H1 (cell line): ENCODE measurements at regions not wholly inside any gene's neighbourhood (a gene's known extent, or its start where the extent isn't known, plus 50 kb on each side); places are given as distances from the start of the nearest gene placed in this dataset.

Experiments used
- CTCF ChIA-PET: fragments of 300-600 bp; sonication (Branson Sonifier 250); formaldehyde crosslinking; loops from one replicate; lab custom pipeline; 2021; ENCODE audit not compliant: partially characterized antibody; lab: Charles Lee
- POLR2A ChIA-PET: fragments of 300-600 bp; sonication (Branson Sonifier 250); formaldehyde crosslinking; loops from one replicate; lab custom pipeline; 2021; ENCODE audit warnings: inconsistent platforms; ENCODE audit not compliant: partially characterized antibody; lab: Charles Lee
- DNase-seq, 2 experiments: peaks; one replicate each; pipeline versions ENCODE4 v3.0.0 to v3.0.0-alpha.2; 2010 to 2022; ENCODE audit warnings: low spot score in 2 of 2, low read depth in 1 of 2, mixed read lengths in 1 of 2
- FAIRE-seq: peaks from 2 replicates; lab custom pipeline; 2011; peaks lifted over from hg19 to GRCh38; lab: Jason Lieb, UNC
- H2AFZ ChIP-seq: 2 replicates; pipeline ENCODE4 v1.8.1; 2012; ENCODE audit warnings: low read length, inconsistent platforms
- H2AK5ac ChIP-seq: 2 replicates; pipeline ENCODE4 v1.6.1; 2013; ENCODE audit warnings: low read depth, low read length
- H2BK120ac ChIP-seq: replicated peaks from 2 replicates; pipeline ENCODE3; 2013; ENCODE audit warnings: low read depth, low read length, inconsistent platforms
- H2BK12ac ChIP-seq: 2 replicates; pipeline ENCODE4 v1.6.1; 2013; ENCODE audit warnings: low read depth, low read length
- H2BK15ac ChIP-seq: 2 replicates; pipeline ENCODE4 v1.6.1; 2013; ENCODE audit warnings: low read length
- H2BK20ac ChIP-seq: 2 replicates; pipeline ENCODE4 v1.6.1; 2013; ENCODE audit warnings: low read length
- H2BK5ac ChIP-seq: 2 replicates; pipeline ENCODE4 v1.6.1; 2013; ENCODE audit warnings: low read depth, low read length
- H3K14ac ChIP-seq: 2 replicates; pipeline ENCODE4 v1.6.1; 2013; ENCODE audit warnings: inconsistent platforms; ENCODE audit not compliant: insufficient read length
- H3K18ac ChIP-seq: 2 replicates; pipeline ENCODE4 v1.6.1; 2013; ENCODE audit warnings: low read length; ENCODE audit errors: extremely low read depth
- H3K23ac ChIP-seq: 2 replicates; pipeline ENCODE4 v1.6.1; 2013; ENCODE audit warnings: inconsistent platforms; ENCODE audit not compliant: insufficient read length
- H3K23me2 ChIP-seq: 2 replicates; pipeline ENCODE4 v1.6.1; 2013; ENCODE audit warnings: low read depth, low read length
- H3K27ac ChIP-seq: 2 replicates; pipeline ENCODE4 v1.6.1; 2011; ENCODE audit warnings: low read depth, low read length, inconsistent platforms
- H3K27me3 ChIP-seq, 4 experiments: replicated peaks in 1 of 4; 1 replicate in 1 of 4; 2 replicates in 3 of 4; pipeline versions ENCODE4 v1.6.1 to v1.8.1; 2011 to 2013; ENCODE audit warnings: low read length in 3 of 4, mild to moderate bottlenecking in 3 of 4, inconsistent platforms in 2 of 4, mixed read lengths in 2 of 4, moderate library complexity in 1 of 4; ENCODE audit not compliant: control insufficient read depth in 3 of 4, insufficient read depth in 3 of 4; ENCODE audit errors: extremely low read depth in 1 of 4
- H3K36me3 ChIP-seq, 4 experiments: 2 replicates each; pipeline versions ENCODE4 v1.6.1 to v1.8.1; 2011 to 2013; ENCODE audit warnings: mild to moderate bottlenecking in 4 of 4, low read length in 3 of 4, moderate library complexity in 2 of 4, control low read depth in 1 of 4, inconsistent platforms in 1 of 4; ENCODE audit not compliant: insufficient read depth in 4 of 4, control insufficient read depth in 2 of 4
- H3K4ac ChIP-seq: replicated peaks from 2 replicates; pipeline ENCODE3; 2013; ENCODE audit warnings: low read length, low read depth, mixed read lengths, inconsistent platforms; ENCODE audit not compliant: insufficient read length
- H3K4me1 ChIP-seq, 4 experiments: replicated peaks in 1 of 4; 1 replicate in 1 of 4; 2 replicates in 3 of 4; pipeline versions ENCODE4 v1.6.1 to v1.8.1; 2011 to 2013; ENCODE audit warnings: low read length in 3 of 4, inconsistent platforms in 2 of 4, mixed read lengths in 1 of 4; ENCODE audit not compliant: insufficient read depth in 4 of 4, control insufficient read depth in 3 of 4
- H3K4me2 ChIP-seq, 2 experiments: 2 replicates each; pipeline versions ENCODE4 v1.6.1 to v1.8.1; 2011 to 2013; ENCODE audit warnings: low read depth in 2 of 2, low read length in 2 of 2, control low read depth in 1 of 2, inconsistent platforms in 1 of 2, mild to moderate bottlenecking in 1 of 2; ENCODE audit not compliant: insufficient read depth in 1 of 2
- H3K4me3 ChIP-seq, 4 experiments: fragments of 200-600, 300-600 bp in 1 of 4; sonication (generic), shearing (Covaris generic), sonication (Bioruptor Twin) in 1 of 4; 2 replicates each; pipeline versions ENCODE4 v1.5.1 to v1.8.1; 2011 to 2016; ENCODE audit warnings: low read length in 4 of 4, low read depth in 3 of 4, control low read depth in 2 of 4, inconsistent platforms in 2 of 4, mild to moderate bottlenecking in 2 of 4, mixed read lengths in 1 of 4, moderate library complexity in 1 of 4; ENCODE audit not compliant: insufficient read depth in 2 of 4; ENCODE audit errors: extremely low read depth in 1 of 4
- H3K56ac ChIP-seq: replicated peaks from 2 replicates; pipeline ENCODE3; 2013; ENCODE audit warnings: low read depth, mild to moderate bottlenecking, mixed read lengths, low read length, inconsistent platforms; ENCODE audit not compliant: insufficient read length
- H3K79me1 ChIP-seq: 2 replicates; pipeline ENCODE4 v1.6.1; 2013; ENCODE audit warnings: low read depth, low read length, control low read depth
- H3K79me2 ChIP-seq, 2 experiments: 2 replicates each; pipeline versions ENCODE4 v1.6.1 to v1.8.1; 2012 to 2013; ENCODE audit warnings: low read length in 2 of 2, mild to moderate bottlenecking in 2 of 2, inconsistent platforms in 1 of 2; ENCODE audit not compliant: insufficient read depth in 2 of 2, control insufficient read depth in 1 of 2
- H3K9ac ChIP-seq, 4 experiments: replicated peaks in 1 of 4; 1 replicate in 1 of 4; 2 replicates in 3 of 4; pipeline versions ENCODE4 v1.6.1 to v1.8.1; 2011 to 2013; ENCODE audit warnings: low read depth in 3 of 4, low read length in 3 of 4, control low read depth in 2 of 4, mild to moderate bottlenecking in 2 of 4, moderate library complexity in 2 of 4, inconsistent platforms in 1 of 4; ENCODE audit errors: extremely low read depth in 1 of 4
- H3K9me3 ChIP-seq, 2 experiments: 2 replicates each; pipeline versions ENCODE4 v1.6.1 to v1.8.1; 2012 to 2013; ENCODE audit warnings: mild to moderate bottlenecking in 2 of 2, moderate library complexity in 2 of 2, control low read depth in 1 of 2, inconsistent platforms in 1 of 2, low read depth in 1 of 2, low read length in 1 of 2, mixed read lengths in 1 of 2; ENCODE audit not compliant: insufficient read depth in 2 of 2
- H4K20me1 ChIP-seq, 2 experiments: replicated peaks in 1 of 2; 2 replicates each; pipeline versions ENCODE3 to v1.8.1; 2011 to 2013; ENCODE audit warnings: inconsistent platforms in 2 of 2, low read length in 2 of 2, mild to moderate bottlenecking in 1 of 2; ENCODE audit not compliant: insufficient read depth in 2 of 2, control insufficient read depth in 1 of 2
- H4K5ac ChIP-seq: 2 replicates; pipeline ENCODE4 v1.6.1; 2013; ENCODE audit warnings: low read length, low read depth, mixed read lengths, inconsistent platforms; ENCODE audit not compliant: insufficient read length
- H4K8ac ChIP-seq: 2 replicates; pipeline ENCODE4 v1.8.0; 2013; ENCODE audit warnings: mild to moderate bottlenecking, moderate library complexity, low read length, inconsistent platforms; ENCODE audit not compliant: insufficient read depth; ENCODE audit errors: extremely low read depth
- H4K91ac ChIP-seq: replicated peaks from 2 replicates; pipeline ENCODE3; 2013; ENCODE audit warnings: low read length, mixed read lengths, inconsistent platforms; ENCODE audit not compliant: insufficient read length
- SAP30 ChIP-seq: fragments of 300-600 bp; sonication (generic); IDR thresholded peaks from 2 replicates; pipeline ENCODE4 v1.7.1; 2012; ENCODE audit warnings: low read length, moderate library complexity, mild to moderate bottlenecking, inconsistent platforms; ENCODE audit not compliant: insufficient read depth, insufficient replicate concordance
- WGBS, 2 experiments: shearing (Covaris generic) in 1 of 2; methylation state at CpG; one replicate each; pipeline versions ENCODE4 v1.1.6 to v1.1.7; 2013 to 2015; ENCODE audit warnings: low lambda C conversion rate in 2 of 2, mixed read lengths in 2 of 2, inconsistent platforms in 1 of 2, low coverage in 1 of 2, missing lambda C conversion rate in 1 of 2; ENCODE audit not compliant: insufficient replicate concordance in 2 of 2, insufficient coverage in 1 of 2, insufficient read length in 1 of 2; ENCODE audit errors: extremely low coverage in 1 of 2, missing lambda C conversion rate in 1 of 2; 5-methylcytosine and 5-hydroxymethylcytosine counted together
- TF ChIP-seq, protein P1 (sequence below): IDR thresholded peaks from 2 replicates; pipeline ENCODE4 v1.6.1; 2011; ENCODE audit warnings: low read depth, mild to moderate bottlenecking, low read length; ENCODE audit not compliant: insufficient read depth

DNA sequence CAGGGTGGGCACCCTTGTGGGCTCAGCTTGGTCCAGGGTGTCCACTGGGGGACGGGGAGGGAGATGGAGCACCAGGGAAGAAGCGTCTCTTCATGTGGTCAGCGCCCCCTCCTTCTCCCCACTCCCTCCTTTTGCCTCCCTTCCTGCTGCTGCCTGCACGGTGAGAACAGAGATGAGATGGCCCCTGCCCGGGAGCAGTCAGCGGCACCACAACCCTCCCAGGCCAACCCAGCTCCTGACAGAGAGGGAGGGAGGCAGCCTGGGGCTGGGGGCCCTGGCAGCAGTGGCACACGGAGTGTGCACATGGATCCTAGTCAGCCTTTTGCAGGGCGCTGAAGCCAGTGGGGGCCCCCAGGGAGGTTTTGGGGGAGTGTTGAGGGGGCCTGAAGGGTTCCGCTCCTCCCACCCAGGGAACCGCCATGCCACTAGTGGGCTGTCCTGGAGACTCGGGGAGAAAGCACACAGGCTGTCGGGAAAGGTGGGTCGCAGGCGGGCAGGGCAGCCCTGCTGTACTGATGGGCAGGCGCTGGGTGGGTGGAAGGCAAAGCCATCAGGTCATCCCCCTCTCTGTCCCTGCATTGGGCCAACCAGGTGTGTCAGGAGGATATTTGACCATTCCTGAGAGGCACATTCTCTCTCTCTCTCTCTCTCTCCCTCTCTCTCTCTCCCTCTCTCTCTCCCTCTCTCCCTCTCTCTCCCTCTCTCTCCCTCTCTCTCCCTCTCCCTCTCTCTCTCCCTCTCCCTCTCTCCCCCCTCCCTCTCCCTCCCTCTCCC, 94.3 kb upstream of the BHLHE23 start:
- Histone ChIP-seq H4K8ac (no peak overlapping the region), H4K91ac (no peak overlapping the region), H3K4me1 (peaks cover 0 to 14% (median 7%) of the 10 kb centered on the region in 4 experiments; a peak in 6 of 7 replicates), H2AFZ (no peak overlapping the region), H3K79me2 (no peaks in the 10 kb centered on the region), H2BK5ac (0 out of 2 replicates have a peak overlapping the region, but pooled peaks have one; percentile 24), H2BK15ac (peak overlapping the region; percentile 61; the same call in 1 of the 2 replicates), H3K23ac (no peak overlapping the region), H3K27me3 (peaks cover 29 to 45% (median 42%) of the 10 kb centered on the region in 4 experiments), H3K4me2 (peak overlapping the region; percentile 36 to 77; a peak in 3 of 4 replicates), H4K5ac (no peak overlapping the region), H3K9me3 (no peaks in the 10 kb centered on the region; a peak in 1 of 4 replicates), H3K18ac (peak overlapping the region; percentile 19; the same call in 1 of the 2 replicates), H3K14ac (no peak overlapping the region), H3K56ac (no peak overlapping the region), H3K4ac (no peak overlapping the region), H3K27ac (no peak overlapping the region), H3K4me3 (0 out of 8 replicates have a peak overlapping the region, but pooled peaks of 1 of the 4 experiments have one; percentile 11), H2BK20ac (peak overlapping the region; percentile 32; the same call in 1 of the 2 replicates), H3K9ac (no peak overlapping the region), H2BK12ac (peak overlapping the region; percentile 90; the same call in 1 of the 2 replicates), H2BK120ac (no peak overlapping the region), H3K36me3 (peaks cover 0 to 5% (median 0%) of the 10 kb centered on the region in 4 experiments; a peak in 1 of 8 replicates), H3K23me2 (peaks cover 7% of the 10 kb centered on the region), H3K79me1 (no peaks in the 10 kb centered on the region), H4K20me1 (peaks cover 2% of the 10 kb centered on the region in 2 experiments), H2AK5ac (no peak overlapping the region; the same call in 1 of the 2 replicates)
- DNase-seq (peak in 1 of 2 experiments; percentile 42), FAIRE-seq (no peak)
- no peak for TF ChIP-seq SAP30
- TF ChIP-seq, protein P1, sequence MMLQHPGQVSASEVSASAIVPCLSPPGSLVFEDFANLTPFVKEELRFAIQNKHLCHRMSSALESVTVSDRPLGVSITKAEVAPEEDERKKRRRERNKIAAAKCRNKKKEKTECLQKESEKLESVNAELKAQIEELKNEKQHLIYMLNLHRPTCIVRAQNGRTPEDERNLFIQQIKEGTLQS: no peak
- CTCF ChIA-PET: interaction anchor here (0.8 to 1.3 kb wide), 4 partner anchors 10 to 122 kb away, joined by 3 read pairs; no protein-coding TSS in a partner anchor
- 49% methylated on average over 10 of the region's 15 CpGs; no CpG with 5 or more reads in 1 of the 2 experiments for WGBS, 2 experiments
- POLR2A ChIA-PET: interaction anchor here (0.8 to 1.2 kb wide), 8 partner anchors 9 to 77 kb away, joined by 3 to 4 read pairs (median 3); no protein-coding TSS in a partner anchor
